ENCODE measurements at regions not wholly inside any gene's neighbourhood (a gene's known extent, or its start where the extent isn't known, plus 50 kb on each side); places are given as distances from the start of the nearest gene placed in this dataset.

DNA sequence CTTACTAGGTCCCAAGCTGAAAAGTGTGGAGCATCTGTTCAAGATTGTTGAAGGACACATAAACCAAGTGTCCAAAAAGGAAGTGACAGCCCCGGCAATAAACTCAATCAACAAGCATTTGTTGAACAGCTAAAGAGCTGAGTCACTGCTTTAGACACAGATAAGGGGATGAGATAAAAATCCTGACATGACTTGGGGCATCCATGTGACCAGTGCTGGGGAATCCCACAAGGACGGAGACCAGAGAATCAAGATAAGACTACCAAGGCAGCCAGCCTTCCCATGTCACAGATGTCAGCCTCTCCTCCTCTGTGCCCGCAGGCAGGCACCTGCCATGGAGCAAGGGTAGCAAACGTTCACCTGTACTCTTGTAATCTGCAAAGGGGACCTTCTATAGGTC, 118.6 kb upstream of the KAZN start:
- TF ChIP-seq, protein P1, sequence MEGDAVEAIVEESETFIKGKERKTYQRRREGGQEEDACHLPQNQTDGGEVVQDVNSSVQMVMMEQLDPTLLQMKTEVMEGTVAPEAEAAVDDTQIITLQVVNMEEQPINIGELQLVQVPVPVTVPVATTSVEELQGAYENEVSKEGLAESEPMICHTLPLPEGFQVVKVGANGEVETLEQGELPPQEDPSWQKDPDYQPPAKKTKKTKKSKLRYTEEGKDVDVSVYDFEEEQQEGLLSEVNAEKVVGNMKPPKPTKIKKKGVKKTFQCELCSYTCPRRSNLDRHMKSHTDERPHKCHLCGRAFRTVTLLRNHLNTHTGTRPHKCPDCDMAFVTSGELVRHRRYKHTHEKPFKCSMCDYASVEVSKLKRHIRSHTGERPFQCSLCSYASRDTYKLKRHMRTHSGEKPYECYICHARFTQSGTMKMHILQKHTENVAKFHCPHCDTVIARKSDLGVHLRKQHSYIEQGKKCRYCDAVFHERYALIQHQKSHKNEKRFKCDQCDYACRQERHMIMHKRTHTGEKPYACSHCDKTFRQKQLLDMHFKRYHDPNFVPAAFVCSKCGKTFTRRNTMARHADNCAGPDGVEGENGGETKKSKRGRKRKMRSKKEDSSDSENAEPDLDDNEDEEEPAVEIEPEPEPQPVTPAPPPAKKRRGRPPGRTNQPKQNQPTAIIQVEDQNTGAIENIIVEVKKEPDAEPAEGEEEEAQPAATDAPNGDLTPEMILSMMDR (IDR thresholded peaks at IDR 0.05; ENCODE audit: partially characterized antibody, unreplicated experiment), result no peak
- Mint-ChIP-seq H3K4me3 (ENCODE audit: unreplicated experiment) (no peak overlapping the region), H3K4me1 (ENCODE audit: low read depth, unreplicated experiment) (no peaks in the 10 kb centered on the region), H3K27me3 (ENCODE audit: unreplicated experiment) (peaks cover 1% of the 10 kb centered on the region), H3K36me3 (ENCODE audit: unreplicated experiment) (no peaks in the 10 kb centered on the region), H3K9me3 (ENCODE audit: unreplicated experiment) (no peaks in the 10 kb centered on the region), H3K27ac (ENCODE audit: unreplicated experiment) (no peak overlapping the region)
- no peak for DNase-seq

DNA sequence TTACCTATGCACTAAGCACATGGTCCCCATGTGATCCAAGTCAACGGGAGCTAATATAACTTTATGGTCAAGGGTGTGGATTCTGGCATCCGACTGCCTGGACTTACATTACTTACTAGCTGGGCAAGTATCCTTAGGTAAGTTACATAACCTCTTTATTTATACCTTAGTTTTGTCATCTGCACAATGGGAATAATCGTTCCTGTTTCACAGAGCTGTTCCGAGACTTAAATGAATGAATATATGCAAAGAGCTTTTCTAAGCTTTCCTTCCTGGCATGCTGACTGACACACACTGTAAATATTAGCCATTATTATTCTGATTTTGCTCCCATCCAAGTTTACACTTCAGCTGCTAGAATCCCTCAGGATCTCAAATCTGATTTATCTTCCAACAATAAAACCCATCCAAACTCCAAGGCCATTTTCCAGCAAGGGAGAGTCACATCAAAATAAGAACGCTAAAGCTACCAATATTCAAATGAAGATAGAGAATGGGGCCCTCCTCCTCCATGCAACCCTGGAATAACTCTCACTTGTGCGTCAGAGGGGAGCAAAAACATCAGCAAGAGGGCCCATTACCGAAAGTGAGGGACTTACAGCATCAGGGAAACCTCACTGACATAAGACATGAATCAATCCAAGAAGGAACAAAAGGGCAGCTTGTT, 115.6 kb upstream of the KAZN start:
- H3K27ac Mint-ChIP-seq (ENCODE audit: unreplicated experiment), result no peak overlapping the region
- DNase-seq, result no peak
- no peak overlapping the region for H3K4me3 Mint-ChIP-seq (ENCODE audit: unreplicated experiment)
- H3K9me3 Mint-ChIP-seq (ENCODE audit: unreplicated experiment), result peaks cover 1% of the 10 kb centered on the region
- no peaks in the 10 kb centered on the region for H3K36me3 Mint-ChIP-seq (ENCODE audit: unreplicated experiment)
- no peaks in the 10 kb centered on the region for H3K4me1 Mint-ChIP-seq (ENCODE audit: low read depth, unreplicated experiment)
- H3K27me3 Mint-ChIP-seq (ENCODE audit: unreplicated experiment), result no peaks in the 10 kb centered on the region
- TF ChIP-seq, protein P1 (IDR thresholded peaks at IDR 0.05; ENCODE audit: partially characterized antibody, unreplicated experiment), result no peak

GRCh38 chr1:14485285-14485684, 113.2 kb upstream of the KAZN start:
- no peak overlapping the region for H3K27ac Mint-ChIP-seq (ENCODE audit: unreplicated experiment)
- H3K9me3 Mint-ChIP-seq (ENCODE audit: unreplicated experiment), result peaks cover 1% of the 10 kb centered on the region
- TF ChIP-seq, protein P1 (IDR thresholded peaks at IDR 0.05; ENCODE audit: partially characterized antibody, unreplicated experiment), result no peak
- H3K4me1 Mint-ChIP-seq (ENCODE audit: low read depth, unreplicated experiment), result no peaks in the 10 kb centered on the region
- H3K4me3 Mint-ChIP-seq (ENCODE audit: unreplicated experiment), result no peak overlapping the region
- no peak for DNase-seq
- H3K36me3 Mint-ChIP-seq (ENCODE audit: unreplicated experiment), result no peaks in the 10 kb centered on the region
- H3K27me3 Mint-ChIP-seq (ENCODE audit: unreplicated experiment), result no peaks in the 10 kb centered on the region

- TF ChIP-seq, protein P1 (IDR thresholded peaks at IDR 0.05; ENCODE audit: partially characterized antibody, unreplicated experiment), result no peak
- H3K27ac Mint-ChIP-seq (ENCODE audit: unreplicated experiment), result no peak overlapping the region
- no peaks in the 10 kb centered on the region for H3K36me3 Mint-ChIP-seq (ENCODE audit: unreplicated experiment)
- H3K27me3 Mint-ChIP-seq (ENCODE audit: unreplicated experiment), result no peaks in the 10 kb centered on the region
- DNase-seq, result no peak
- no peaks in the 10 kb centered on the region for H3K4me1 Mint-ChIP-seq (ENCODE audit: low read depth, unreplicated experiment)
- H3K4me3 Mint-ChIP-seq (ENCODE audit: unreplicated experiment), result no peak overlapping the region
- H3K9me3 Mint-ChIP-seq (ENCODE audit: unreplicated experiment), result peaks cover 1% of the 10 kb centered on the region
Measured at GRCh38 chr1:14486401-14487201, 111.9 kb upstream of the KAZN start.

DNA sequence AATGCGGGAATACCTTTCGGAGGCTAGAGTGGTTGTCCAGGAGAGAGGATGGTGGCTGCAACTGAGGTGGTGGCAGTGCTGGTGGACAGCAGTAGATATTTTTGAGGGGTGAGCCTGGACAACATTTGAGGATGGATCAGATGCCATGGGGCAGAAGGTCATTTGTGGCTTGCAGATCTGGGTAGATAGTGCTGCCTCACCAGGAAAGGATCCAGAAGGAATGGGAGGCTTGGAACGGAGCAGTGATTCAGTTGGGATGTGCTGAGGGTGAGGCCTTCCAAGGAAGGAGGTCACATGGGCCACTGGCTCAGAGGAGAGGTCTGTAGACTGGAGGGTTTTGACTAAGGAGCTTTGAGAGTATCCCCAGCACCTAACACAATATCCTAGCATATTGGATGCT, 110.8 kb upstream of the KAZN start:
- DNase-seq, result no peak
- no peaks in the 10 kb centered on the region for H3K27me3 Mint-ChIP-seq (ENCODE audit: unreplicated experiment)
- TF ChIP-seq, protein P1 (IDR thresholded peaks at IDR 0.05; ENCODE audit: partially characterized antibody, unreplicated experiment), result no peak
- no peaks in the 10 kb centered on the region for H3K4me1 Mint-ChIP-seq (ENCODE audit: low read depth, unreplicated experiment)
- H3K36me3 Mint-ChIP-seq (ENCODE audit: unreplicated experiment), result no peaks in the 10 kb centered on the region
- H3K4me3 Mint-ChIP-seq (ENCODE audit: unreplicated experiment), result no peak overlapping the region
- peaks cover 1% of the 10 kb centered on the region for H3K9me3 Mint-ChIP-seq (ENCODE audit: unreplicated experiment)
- no peak overlapping the region for H3K27ac Mint-ChIP-seq (ENCODE audit: unreplicated experiment)

Data from glutamatergic neuron (in vitro differentiated cells).